Left ventricle myocardium superior (tissue), 1 donor: ENCODE measurements at regions not wholly inside any gene's neighbourhood (a gene's known extent, or its start where the extent isn't known, plus 50 kb on each side); places are given as distances from the start of the nearest gene placed in this dataset.
"Not testable (repeated sequence)": the region's sequence is repeated elsewhere in the genome, so short reads cannot be mapped to it uniquely, and the experiment has no call there.

Source experiments
- ATAC-seq: fragments of 200-7000 bp; cut with Tn5 transposase; one replicate; pipeline ENCODE4 v1.9.1; 2020; ENCODE audit warnings: mild to moderate bottlenecking, moderate library complexity
- DNase-seq: peaks from one replicate; pipeline ENCODE4 v3.0.0-alpha.2; 2020
- intact Hi-C: fragments of 100-400 bp; cut with micrococcal nuclease; formaldehyde crosslinking; loops from one replicate; pipeline ENCODE4 v1.11.0; 2022
- donor health status: DM: no; HTN: yes; CAD: no; lungs with severe emphysema.

GRCh38 chr19:29017788-29018187 lies 195.2 kb downstream of the UQCRFS1 start:
- DNase-seq (no peak), ATAC-seq (no peak)
- intact Hi-C loops, result no loop called here

GRCh38 chr19:29016926-29017760 lies 195.8 kb downstream of the UQCRFS1 start:
- ATAC-seq, result no peak
- intact Hi-C loops, result no loop called here
- DNase-seq, result no peak

- ATAC-seq (no peak), DNase-seq (no peak)
- intact Hi-C loops, result no loop called here
These were observed 196.6 kb downstream of the UQCRFS1 start for GRCh38 chr19:29016353-29016752.

GRCh38 chr19:29015569-29015968 lies 197.4 kb downstream of the UQCRFS1 start:
- no peak for ATAC-seq
- no peak for DNase-seq
- intact Hi-C loops, result no loop called here

- intact Hi-C loops, result no loop called here
- DNase-seq (no peak), ATAC-seq (no peak)
These were observed 198.0 kb downstream of the UQCRFS1 start for GRCh38 chr19:29014857-29015436.

- intact Hi-C loops, result no loop called here
- DNase-seq, result no peak
- no peak for ATAC-seq
These were observed 199.0 kb downstream of the UQCRFS1 start for GRCh38 chr19:29013988-29014387.

- DNase-seq, result no peak
- intact Hi-C loops, result no loop called here
- ATAC-seq, result no peak
These were observed 199.6 kb downstream of the UQCRFS1 start for GRCh38 chr19:29013325-29013724.

- ATAC-seq (no peak), DNase-seq (no peak)
- intact Hi-C loops, result no loop called here
These were observed 200.5 kb downstream of the UQCRFS1 start for GRCh38 chr19:29012457-29012856.

- ATAC-seq, result no peak
- DNase-seq, result no peak
- intact Hi-C loops, result no loop called here
These were observed 202.7 kb downstream of the UQCRFS1 start for GRCh38 chr19:29010276-29010675.

- DNase-seq, result no peak
- no peak for ATAC-seq
- intact Hi-C loops, result no loop called here
These were observed 206.8 kb downstream of the UQCRFS1 start for GRCh38 chr19:29006057-29006735.

GRCh38 chr19:29004796-29005195 lies 208.2 kb downstream of the UQCRFS1 start:
- DNase-seq (no peak), ATAC-seq (no peak)
- intact Hi-C loops, result no loop called here

- DNase-seq (no peak), ATAC-seq (no peak)
- intact Hi-C loops, result no loop called here
These were observed 209.1 kb downstream of the UQCRFS1 start for GRCh38 chr19:29003641-29004409.

GRCh38 chr19:29002336-29002735 lies 210.6 kb downstream of the UQCRFS1 start:
- intact Hi-C loops, result no loop called here
- no peak for DNase-seq
- ATAC-seq, result no peak

- no peak for DNase-seq
- no peak for ATAC-seq
- intact Hi-C loops, result no loop called here
These were observed 211.2 kb downstream of the UQCRFS1 start for GRCh38 chr19:29001597-29002245.

GRCh38 chr19:29001141-29001581 lies 211.8 kb downstream of the UQCRFS1 start:
- intact Hi-C loops, result no loop called here
- ATAC-seq (no peak), DNase-seq (no peak)

- peak; percentile 38 for DNase-seq
- intact Hi-C loops, result no loop called here
- peak; percentile 33 for ATAC-seq
These were observed 213.1 kb downstream of the UQCRFS1 start for GRCh38 chr19:28999724-29000433.

GRCh38 chr19:28998974-28999373 lies 214.0 kb downstream of the UQCRFS1 start:
- ATAC-seq (no peak), DNase-seq (no peak)
- intact Hi-C loops, result no loop called here

GRCh38 chr19:28997866-28998265 lies 215.1 kb downstream of the UQCRFS1 start:
- intact Hi-C loops, DNase-seq, ATAC-seq: not testable (repeated sequence)

GRCh38 chr19:28990522-28990921 lies 222.4 kb downstream of the UQCRFS1 start:
- intact Hi-C loops, result no loop called here
- no peak for DNase-seq
- ATAC-seq, result no peak
